Activated T-cell treated with anti-CD3 and anti-CD28 coated beads for 48 hours (primary cell): ENCODE measurements at regions not wholly inside any gene's neighbourhood (a gene's known extent, or its start where the extent isn't known, plus 50 kb on each side); places are given as distances from the start of the nearest gene placed in this dataset.
"Not testable (repeated sequence)": the region's sequence is repeated elsewhere in the genome, so short reads cannot be mapped to it uniquely, and the experiment has no call there.

Experiments used
- DNase-seq: peaks from one replicate; pipeline ENCODE4 v3.0.0-alpha.2; 2020; ENCODE audit warnings: low read depth

GRCh38 chr17:6257336-6257735, 177.6 kb downstream of the AIPL1 start:
- DNase-seq = no peak

- no peak for DNase-seq
Measured at GRCh38 chr17:6255322-6255721, 179.6 kb downstream of the AIPL1 start.

- no peak for DNase-seq
Measured at GRCh38 chr17:6254036-6254435, 180.9 kb downstream of the AIPL1 start.

DNA sequence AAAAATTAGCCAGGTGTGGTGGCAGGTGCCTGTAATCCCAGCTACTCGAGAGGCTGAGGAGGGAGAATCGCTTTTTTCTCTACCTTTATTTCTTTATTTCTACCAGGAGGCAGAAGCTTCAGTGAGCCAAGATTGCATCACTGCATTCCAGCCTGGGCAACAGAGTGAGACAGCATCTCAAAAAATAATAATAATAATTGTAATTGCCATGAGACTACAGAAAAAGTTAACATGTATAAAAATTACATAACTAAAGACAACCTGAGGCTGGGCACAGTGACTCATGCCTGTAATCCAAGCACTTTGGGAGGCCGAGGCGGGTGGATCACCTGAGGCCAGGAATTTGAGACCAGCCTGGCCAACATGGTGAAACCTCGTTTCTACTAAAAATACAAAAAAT, 181.5 kb downstream of the WSCD1 start:
- DNase-seq = not testable (repeated sequence)

- no peak for DNase-seq
Measured at GRCh38 chr17:6249732-6250131, 179.6 kb downstream of the WSCD1 start.

- DNase-seq = no peak
Measured at GRCh38 chr17:6248061-6248460, 177.9 kb downstream of the WSCD1 start.

GRCh38 chr17:6245301-6246177, 175.4 kb downstream of the WSCD1 start:
- DNase-seq = no peak

GRCh38 chr17:6244796-6245195, 174.6 kb downstream of the WSCD1 start:
- DNase-seq = no peak

DNA sequence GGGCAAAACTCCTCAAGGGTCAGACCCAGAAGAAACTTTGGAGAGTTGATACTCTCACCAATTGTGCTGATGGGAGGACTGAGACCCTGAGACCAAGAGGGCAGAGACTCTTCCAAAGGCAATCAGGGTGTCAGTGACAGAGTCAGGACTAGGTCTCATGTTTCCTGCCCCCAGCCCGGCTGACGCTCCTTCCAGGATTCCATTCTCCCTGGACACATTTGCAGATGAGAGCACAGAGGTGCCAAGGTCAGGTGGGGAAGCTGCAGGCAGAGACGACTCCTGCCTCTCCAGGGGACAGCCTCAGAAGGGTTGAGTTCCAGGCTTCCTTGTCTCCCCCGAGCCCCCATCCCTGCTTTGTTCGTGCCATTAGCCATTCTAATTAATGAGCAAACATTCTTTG, 174.1 kb downstream of the WSCD1 start:
- no peak for DNase-seq

GRCh38 chr17:6243186-6243585, 173.0 kb downstream of the WSCD1 start:
- DNase-seq = no peak

DNA sequence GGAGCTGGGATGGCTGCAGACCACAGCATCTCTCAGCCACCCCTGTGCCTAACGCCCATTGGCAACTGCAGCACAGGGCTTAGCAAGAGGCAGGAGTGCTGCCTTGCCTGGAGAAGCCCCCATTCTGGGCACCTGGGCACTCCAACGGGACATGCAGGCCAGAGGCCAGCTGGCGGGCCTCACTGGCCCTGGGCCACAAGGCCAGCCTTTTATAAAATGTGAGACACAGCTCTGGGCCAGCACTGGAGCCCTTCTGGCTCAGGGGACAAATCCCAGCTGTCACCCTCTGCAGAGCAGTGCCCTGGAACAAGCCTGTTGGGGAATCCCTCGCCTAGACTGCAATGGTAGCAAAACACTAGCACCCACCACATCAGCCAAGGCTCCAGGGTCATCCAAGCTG, 171.8 kb downstream of the WSCD1 start:
- DNase-seq = no peak

GRCh38 chr17:6241381-6241780, 171.2 kb downstream of the WSCD1 start:
- DNase-seq = no peak

DNA sequence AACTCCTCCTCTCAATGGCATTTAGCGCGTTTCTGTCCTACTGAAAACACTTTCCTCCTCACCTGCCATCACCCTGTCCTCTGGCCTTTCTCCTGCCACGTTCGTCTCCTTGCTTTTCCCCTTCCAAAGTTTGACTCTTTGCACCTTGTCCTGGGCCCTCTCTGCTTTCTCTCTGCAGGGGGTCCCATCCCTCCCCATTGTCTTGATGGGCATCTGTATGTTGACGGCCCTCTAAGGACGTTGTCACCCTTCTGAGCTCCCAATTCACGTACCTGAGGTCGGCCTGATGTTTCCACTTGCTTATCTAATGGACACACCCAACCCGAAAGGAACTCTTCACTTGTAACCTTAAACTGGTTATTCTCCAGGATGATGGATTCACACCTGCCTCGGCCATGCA, 170.4 kb downstream of the WSCD1 start:
- no peak for DNase-seq

DNA sequence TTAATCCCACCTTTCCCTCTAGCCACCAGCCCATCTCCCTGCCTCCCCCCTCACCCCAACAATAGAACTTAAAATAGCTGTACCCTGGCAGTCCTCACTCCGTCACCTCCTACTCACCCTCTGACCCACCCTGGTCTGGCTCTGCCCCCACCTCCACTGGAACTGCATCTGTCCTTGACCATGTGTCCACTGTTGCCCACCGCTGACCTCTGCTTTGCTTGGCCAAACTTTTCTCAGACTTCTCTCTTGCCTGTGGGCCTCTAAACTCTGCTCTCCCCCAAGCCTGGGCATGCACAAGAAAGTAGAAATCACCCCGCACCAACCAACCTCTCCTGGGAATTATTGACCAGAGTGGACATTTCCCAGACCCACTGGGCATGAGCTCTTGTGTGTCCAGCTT, 169.8 kb downstream of the WSCD1 start:
- DNase-seq = no peak

DNA sequence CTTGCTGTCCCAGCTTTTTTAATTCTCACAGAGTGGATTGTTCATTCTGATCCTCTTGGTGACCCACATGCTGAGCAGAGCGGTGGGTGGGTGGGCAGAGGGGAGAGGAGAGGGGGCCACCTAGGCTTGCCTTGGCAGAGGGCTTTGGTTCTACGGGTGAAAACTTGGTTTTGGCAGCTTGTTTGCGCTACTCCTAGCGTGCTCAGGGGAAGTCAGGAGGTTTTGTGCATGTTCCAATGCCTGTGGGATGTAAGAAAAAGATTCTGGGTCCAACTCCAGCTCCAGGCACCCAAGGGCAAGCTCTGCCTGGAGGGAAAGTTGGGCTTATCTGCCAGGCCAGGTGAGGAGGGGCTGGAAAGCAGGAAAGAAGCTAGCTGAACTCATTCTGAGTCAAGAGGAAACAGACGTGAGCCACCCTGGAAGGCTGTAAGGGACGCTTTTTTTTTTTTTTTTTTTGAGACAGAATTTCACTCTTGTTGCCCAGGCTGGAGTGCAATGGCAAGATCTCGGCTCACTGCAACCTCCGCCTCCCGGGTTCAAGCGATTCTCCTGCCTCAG, 169.1 kb downstream of the WSCD1 start:
- no peak for DNase-seq

DNA sequence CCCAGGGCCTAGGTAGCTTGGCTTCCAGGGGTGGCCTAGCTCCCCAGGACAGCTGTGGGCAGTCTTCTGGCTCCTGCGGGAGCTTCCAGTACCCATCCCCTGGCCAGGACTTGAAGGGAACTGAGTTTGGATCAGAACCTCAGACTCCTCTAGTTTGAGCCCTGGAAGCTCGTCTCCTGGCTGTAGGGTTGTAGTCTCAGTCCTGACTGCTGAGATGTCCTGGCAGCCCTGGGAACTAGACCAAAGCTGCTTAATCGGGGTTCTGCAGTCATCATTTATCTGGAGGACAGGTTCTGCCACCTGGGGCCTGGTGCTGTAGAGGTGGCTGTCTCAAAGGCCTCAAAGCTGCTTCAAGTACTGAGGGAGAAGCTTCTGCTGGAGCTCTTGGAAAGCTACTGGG, 163.7 kb downstream of the WSCD1 start:
- DNase-seq = no peak

DNA sequence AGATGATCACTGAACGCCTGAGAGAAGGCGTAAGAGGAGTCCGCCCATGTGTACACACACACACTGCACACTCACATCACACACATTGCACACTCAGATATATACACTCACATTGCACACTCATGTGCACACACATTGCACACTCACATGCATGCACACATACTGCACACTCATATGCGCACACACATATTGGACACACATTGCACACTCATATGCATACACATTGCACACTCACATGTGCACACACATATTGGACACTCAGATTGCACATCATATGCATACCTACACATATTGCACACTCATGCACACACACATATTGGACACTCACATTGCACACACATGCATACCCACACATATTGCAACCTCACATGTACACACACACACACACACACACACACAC, 163.2 kb downstream of the WSCD1 start:
- no peak for DNase-seq

- no peak for DNase-seq
Measured at GRCh38 chr17:6232732-6233101, 162.5 kb downstream of the WSCD1 start.

DNA sequence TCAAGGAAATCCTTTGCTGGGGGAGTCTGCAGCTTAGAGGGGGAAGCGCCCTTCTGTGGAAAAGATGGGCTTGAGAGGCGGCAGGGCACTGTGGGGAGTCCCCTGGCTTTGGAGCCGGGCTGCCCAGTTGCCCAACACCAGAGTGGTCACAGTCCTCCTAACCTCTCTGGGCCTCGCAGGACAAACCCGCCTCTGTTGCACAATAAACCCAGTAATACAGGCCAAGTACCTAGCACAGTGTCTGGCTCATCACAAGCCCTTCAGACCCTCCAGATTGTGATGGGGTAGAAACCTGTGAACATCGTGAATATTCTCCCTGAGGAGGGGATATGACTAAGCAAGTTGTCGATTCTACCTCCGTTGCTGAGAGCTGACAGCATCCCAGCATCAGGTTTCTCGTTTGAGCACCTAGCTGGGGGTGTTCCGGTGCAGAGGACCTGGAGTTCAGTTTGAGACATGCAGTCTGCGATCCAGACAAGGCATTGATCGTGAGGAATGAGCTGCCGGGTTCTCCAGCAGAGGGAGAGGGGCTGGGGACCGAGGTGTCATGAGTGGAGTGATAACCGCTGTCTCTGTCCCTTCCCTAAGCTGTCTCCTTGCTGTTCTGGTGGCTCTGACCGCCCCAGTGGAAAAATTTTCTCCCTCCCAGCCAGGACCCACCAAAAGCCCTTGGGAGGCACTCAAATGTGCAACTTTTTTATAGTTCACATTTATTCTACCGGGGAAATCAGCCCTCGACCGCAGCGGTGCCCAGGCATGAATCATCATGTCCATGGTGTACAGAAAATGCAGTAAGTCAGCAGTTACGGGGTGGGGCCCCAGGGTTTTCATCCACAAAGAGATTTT, 161.9 kb downstream of the WSCD1 start:
- DNase-seq = no peak

GRCh38 chr17:6231465-6231864, 161.3 kb downstream of the WSCD1 start:
- no peak for DNase-seq

DNA sequence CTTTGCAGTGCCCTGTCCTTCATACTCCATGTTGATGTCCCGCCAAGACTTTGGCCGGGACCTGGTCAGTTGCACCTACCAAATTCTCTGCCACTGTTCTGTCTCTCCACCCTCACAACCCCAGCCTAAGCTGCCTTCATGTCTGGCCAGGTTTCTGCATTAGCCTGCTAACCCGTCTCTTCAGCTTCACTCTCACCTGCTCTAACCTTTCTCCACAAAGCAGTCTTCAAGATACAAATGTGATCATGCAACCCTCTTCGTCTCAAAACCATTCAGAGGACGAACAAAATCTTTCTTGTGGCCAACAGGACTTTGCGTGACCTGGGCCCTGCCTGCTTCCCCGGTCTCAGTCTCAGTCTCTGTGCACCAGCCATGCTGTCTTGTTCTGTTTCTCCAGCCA, 148.2 kb downstream of the WSCD1 start:
- no peak for DNase-seq

- no peak for DNase-seq
Measured at GRCh38 chr17:6215071-6216035, 145.2 kb downstream of the WSCD1 start.
